GM23338 (cell line): ENCODE measurements at regions not wholly inside any gene's neighbourhood (a gene's known extent, or its start where the extent isn't known, plus 50 kb on each side); places are given as distances from the start of the nearest gene placed in this dataset.

Experiments used
- ATAC-seq: fragments of 200-7000 bp; cut with Tn5 transposase; 3 replicates; pipeline ENCODE4 v1.9.1; 2020
- DNase-seq: peaks from one replicate; pipeline ENCODE4 v3.0.0-alpha.2; 2015; ENCODE audit warnings: low spot score
- H2AFZ ChIP-seq: fragments of 200-600 bp; sonication (generic); 2 replicates; pipeline ENCODE4 v1.8.0; 2016; ENCODE audit warnings: antibody characterized with exemption, mild to moderate bottlenecking, moderate library complexity
- H3F3A ChIP-seq: fragments of 200-600 bp; sonication (generic); replicated peaks from 2 replicates; pipeline ENCODE4 v1.8.0; 2017; ENCODE audit warnings: antibody characterized with exemption, mixed run types, low read depth
- H3K27ac ChIP-seq: fragments of 200-600 bp; sonication (generic); 2 replicates; pipeline ENCODE4 v1.6.1; 2016; ENCODE audit warnings: low read depth
- H3K27me3 ChIP-seq: fragments of 200-600 bp; sonication (generic); 2 replicates; pipeline ENCODE4 v1.8.0; 2016; ENCODE audit warnings: mild to moderate bottlenecking, mixed run types, moderate library complexity; ENCODE audit not compliant: insufficient read depth
- H3K36me3 ChIP-seq: fragments of 200-600 bp; sonication (generic); 2 replicates; pipeline ENCODE4 v1.8.0; 2016; ENCODE audit warnings: mild to moderate bottlenecking; ENCODE audit not compliant: insufficient read depth
- H3K4me1 ChIP-seq: fragments of 200-600 bp; sonication (generic); 2 replicates; pipeline ENCODE4 v1.8.0; 2016; ENCODE audit warnings: mild to moderate bottlenecking, moderate library complexity; ENCODE audit not compliant: insufficient read depth
- H3K4me2 ChIP-seq: fragments of 200-600 bp; sonication (generic); 2 replicates; pipeline ENCODE4 v1.7.1; 2017; ENCODE audit warnings: mixed run types
- H3K4me3 ChIP-seq: fragments of 200-600 bp; sonication (generic); 2 replicates; pipeline ENCODE4 v1.6.1; 2016; ENCODE audit warnings: mixed run types
- H3K79me2 ChIP-seq: fragments of 200-600 bp; sonication (generic); replicated peaks from 2 replicates; pipeline ENCODE4 v1.8.0; 2017; ENCODE audit warnings: mild to moderate bottlenecking; ENCODE audit not compliant: insufficient read depth
- H3K9me2 ChIP-seq: fragments of 200-600 bp; sonication (generic); 2 replicates; pipeline ENCODE4 v1.8.0; 2017; ENCODE audit not compliant: insufficient read depth
- H4K20me1 ChIP-seq: fragments of 200-600 bp; sonication (generic); replicated peaks from 2 replicates; pipeline ENCODE4 v1.8.0; 2017; ENCODE audit warnings: mild to moderate bottlenecking; ENCODE audit not compliant: insufficient read depth
- H3K27ac Mint-ChIP-seq: 2 replicates; pipeline ENCODE4 v1.8.0; 2020; ENCODE audit warnings: inconsistent platforms, mild to moderate bottlenecking, moderate library complexity, mixed read lengths
- H3K27me3 Mint-ChIP-seq: 3 replicates; pipeline ENCODE4 v1.8.0; 2022; ENCODE audit warnings: low read depth, mild to moderate bottlenecking, moderate library complexity, mixed read lengths, inconsistent platforms; ENCODE audit not compliant: insufficient read depth, poor library complexity
- H3K36me3 Mint-ChIP-seq: 3 replicates; pipeline ENCODE4 v1.8.0; 2021; ENCODE audit warnings: low read depth, mild to moderate bottlenecking, inconsistent platforms, moderate library complexity, mixed read lengths
- H3K4me1 Mint-ChIP-seq: 3 replicates; pipeline ENCODE4 v1.8.0; 2020; ENCODE audit warnings: mild to moderate bottlenecking, inconsistent platforms, mixed read lengths
- H3K4me3 Mint-ChIP-seq: 3 replicates; pipeline ENCODE4 v1.8.0; 2021; ENCODE audit warnings: moderate library complexity, mild to moderate bottlenecking, inconsistent platforms, mixed read lengths
- H3K9me3 Mint-ChIP-seq: 3 replicates; pipeline ENCODE4 v1.8.0; 2020; ENCODE audit warnings: moderate library complexity, mild to moderate bottlenecking, inconsistent platforms, mixed read lengths
- CREB1 ChIP-seq: fragments of 250-450 bp; sonication (Bioruptor Pico); IDR thresholded peaks from 2 replicates; pipeline ENCODE4 v1.5.0; 2020; ENCODE audit warnings: low read depth, mild to moderate bottlenecking, moderate library complexity
- CTCF ChIP-seq, 2 experiments: fragments of 200-600 bp in 1 of 2; sonication (generic) in 1 of 2; conservative IDR thresholded peaks; 2 replicates each; pipeline versions ENCODE4 v1.5.1 to v1.6.1; 2016 to 2017; ENCODE audit warnings: antibody characterized with exemption in 2 of 2, low read depth in 2 of 2, mild to moderate bottlenecking in 2 of 2, moderate library complexity in 1 of 2
- ETS1 ChIP-seq: IDR thresholded peaks from 2 replicates; pipeline ENCODE4 v1.6.1; 2016; ENCODE audit warnings: antibody characterized with exemption
- EZH2 ChIP-seq: fragments of 200-600 bp; sonication (generic); IDR thresholded peaks from one replicate; pipeline ENCODE4 v1.8.0; 2017; ENCODE audit warnings: antibody characterized with exemption, mild to moderate bottlenecking, low read depth; ENCODE audit not compliant: unreplicated experiment
- EZH2phosphoT487 ChIP-seq: fragments of 200-600 bp; sonication (generic); IDR thresholded peaks from one replicate; pipeline ENCODE4 v1.8.1; 2018; ENCODE audit warnings: antibody characterized with exemption; ENCODE audit not compliant: unreplicated experiment
- JUNB ChIP-seq: IDR thresholded peaks from one replicate; pipeline ENCODE4 v1.6.1; 2016; ENCODE audit warnings: antibody characterized with exemption; ENCODE audit not compliant: unreplicated experiment
- NANOG ChIP-seq: IDR thresholded peaks from 2 replicates; pipeline ENCODE4 v1.6.1; 2016; ENCODE audit warnings: antibody characterized with exemption, borderline replicate concordance
- POLR2AphosphoS5 ChIP-seq: IDR thresholded peaks from 2 replicates; pipeline ENCODE4 v1.6.1; 2016; ENCODE audit warnings: antibody characterized with exemption, low read depth
- REST ChIP-seq: IDR thresholded peaks from one replicate; pipeline ENCODE4 v1.6.1; 2018; ENCODE audit warnings: antibody characterized with exemption; ENCODE audit not compliant: unreplicated experiment
- STAT1 ChIP-seq: IDR thresholded peaks from one replicate; pipeline ENCODE4 v1.6.1; 2016; ENCODE audit warnings: antibody characterized with exemption; ENCODE audit not compliant: unreplicated experiment
- ZNF114 ChIP-seq: fragments of 250-450 bp; sonication (Bioruptor Pico); IDR thresholded peaks from 2 replicates; pipeline ENCODE4 v1.5.0; 2020; ENCODE audit warnings: mild to moderate bottlenecking, moderate library complexity
- ZNF331 ChIP-seq: fragments of 250-450 bp; sonication (Bioruptor Pico); IDR thresholded peaks from 2 replicates; pipeline ENCODE4 v1.5.0; 2020; ENCODE audit warnings: low read depth, mild to moderate bottlenecking, moderate library complexity
- ZNF462 ChIP-seq: fragments of 250-450 bp; sonication (Bioruptor Pico); IDR thresholded peaks from 2 replicates; pipeline ENCODE4 v1.5.0; 2020; ENCODE audit warnings: mild to moderate bottlenecking, moderate library complexity

- no peak overlapping the region for H2AFZ ChIP-seq
- Mint-ChIP-seq H3K27me3 (no peaks in the 10 kb centered on the region), H3K27ac (no peak overlapping the region), H3K4me3 (no peak overlapping the region), H3K36me3 (no peaks in the 10 kb centered on the region; the same call in 2 of the 3 replicates), H3K4me1 (no peaks in the 10 kb centered on the region), H3K9me3 (peaks cover 13% of the 10 kb centered on the region)
- no peak overlapping the region for H3K27ac ChIP-seq
- H3K4me3 ChIP-seq: no peak overlapping the region
- no peaks in the 10 kb centered on the region for H3K36me3 ChIP-seq
- TF ChIP-seq ETS1 (no peak), NANOG (no peak), POLR2AphosphoS5 (no peak), ZNF462 (CRISPR knock-in tag) (no peak), CREB1 (no peak), CTCF (conservative IDR thresholded peaks at IDR 0.05; ENCODE audit: low read depth in 2 of 2) (no peak), EZH2 (no peak), ZNF331 (CRISPR knock-in tag) (no peak), JUNB (no peak), ZNF114 (no peak), EZH2phosphoT487 (no peak), STAT1 (no peak), REST (no peak)
- no peaks in the 10 kb centered on the region for H3K4me1 ChIP-seq
- H4K20me1 ChIP-seq: no peaks in the 10 kb centered on the region
- no peaks in the 10 kb centered on the region for H3K9me2 ChIP-seq
- ATAC-seq (no peak), DNase-seq (no peak)
- no peak overlapping the region for H3K4me2 ChIP-seq
- H3K79me2 ChIP-seq: no peaks in the 10 kb centered on the region
- H3K27me3 ChIP-seq: no peaks in the 10 kb centered on the region
- no peaks in the 10 kb centered on the region for H3F3A ChIP-seq
Observed at GRCh38 chr18:43819873-43820272, 542.6 kb upstream of the SYT4 start.
